Right atrium auricular region (tissue), 2 donors: ENCODE measurements at regions not wholly inside any gene's neighbourhood (a gene's known extent, or its start where the extent isn't known, plus 50 kb on each side); places are given as distances from the start of the nearest gene placed in this dataset.

Experiments
- DNase-seq: peaks from one replicate; pipeline ENCODE4 v3.0.0-alpha.2; 2019; ENCODE audit warnings: low spot score
- H3K27ac ChIP-seq, 2 donors: fragments of 200-600 bp; sonication (generic); 1 replicate in 1 of 2; 2 replicates in 1 of 2; pipeline ENCODE4 v1.5.1; 2016 to 2019
- H3K27me3 ChIP-seq, 2 donors: fragments of 200-600 bp; sonication (generic); one replicate each; pipeline versions ENCODE4 v1.5.1 to v1.6.0; 2017 to 2019
- H3K36me3 ChIP-seq: fragments of 200-600 bp; sonication (generic); one replicate; pipeline ENCODE4 v1.5.1; 2016
- H3K4me1 ChIP-seq, 2 donors: fragments of 200-600 bp; sonication (generic); one replicate each; pipeline versions ENCODE4 v1.5.1 to v1.6.0; 2017 to 2019
- H3K4me3 ChIP-seq, 2 donors: fragments of 200-600 bp; sonication (generic); 1 replicate in 1 of 2; 2 replicates in 1 of 2; pipeline ENCODE4 v1.5.1; 2017 to 2019; ENCODE audit warnings: mild to moderate bottlenecking in 1 of 2, moderate library complexity in 1 of 2
- H3K9me3 ChIP-seq, 2 donors: fragments of 200-600 bp; sonication (generic); one replicate each; pipeline ENCODE4 v1.5.1; 2019
- TF ChIP-seq, protein P1 (sequence below), 2 donors: fragments of 200-600 bp; sonication (generic); IDR thresholded peaks; one replicate each; pipeline ENCODE4 v1.5.1; 2019; ENCODE audit warnings: antibody characterized with exemption in 2 of 2

DNA sequence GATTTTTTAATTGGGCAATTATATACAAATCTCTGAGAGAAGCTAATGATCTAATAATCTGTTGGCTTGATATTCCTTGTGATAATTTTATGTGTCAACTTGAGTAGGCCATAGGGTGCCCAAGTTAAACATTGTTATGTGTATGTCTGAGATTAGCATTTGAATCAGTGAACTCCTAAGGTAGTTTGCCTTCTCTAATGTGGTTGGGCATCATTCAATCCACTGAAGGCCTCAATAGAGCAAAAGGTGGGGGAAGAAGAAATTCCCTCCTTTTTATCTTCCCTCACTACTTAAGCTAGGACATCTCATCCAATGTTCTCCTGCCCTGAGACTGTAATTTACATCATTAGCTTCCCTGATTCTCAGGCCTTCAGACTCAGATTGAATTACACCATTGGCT lies 394.5 kb downstream of the LMO4 start:
- Histone ChIP-seq H3K27me3 (no peaks in the 10 kb centered on the region), H3K4me3 (no peak overlapping the region), H3K4me1 (no peaks in the 10 kb centered on the region), H3K36me3 (no peaks in the 10 kb centered on the region), H3K27ac (no peak overlapping the region), H3K9me3 (no peaks in the 10 kb centered on the region)
- no peak for DNase-seq
- TF ChIP-seq, protein P1, sequence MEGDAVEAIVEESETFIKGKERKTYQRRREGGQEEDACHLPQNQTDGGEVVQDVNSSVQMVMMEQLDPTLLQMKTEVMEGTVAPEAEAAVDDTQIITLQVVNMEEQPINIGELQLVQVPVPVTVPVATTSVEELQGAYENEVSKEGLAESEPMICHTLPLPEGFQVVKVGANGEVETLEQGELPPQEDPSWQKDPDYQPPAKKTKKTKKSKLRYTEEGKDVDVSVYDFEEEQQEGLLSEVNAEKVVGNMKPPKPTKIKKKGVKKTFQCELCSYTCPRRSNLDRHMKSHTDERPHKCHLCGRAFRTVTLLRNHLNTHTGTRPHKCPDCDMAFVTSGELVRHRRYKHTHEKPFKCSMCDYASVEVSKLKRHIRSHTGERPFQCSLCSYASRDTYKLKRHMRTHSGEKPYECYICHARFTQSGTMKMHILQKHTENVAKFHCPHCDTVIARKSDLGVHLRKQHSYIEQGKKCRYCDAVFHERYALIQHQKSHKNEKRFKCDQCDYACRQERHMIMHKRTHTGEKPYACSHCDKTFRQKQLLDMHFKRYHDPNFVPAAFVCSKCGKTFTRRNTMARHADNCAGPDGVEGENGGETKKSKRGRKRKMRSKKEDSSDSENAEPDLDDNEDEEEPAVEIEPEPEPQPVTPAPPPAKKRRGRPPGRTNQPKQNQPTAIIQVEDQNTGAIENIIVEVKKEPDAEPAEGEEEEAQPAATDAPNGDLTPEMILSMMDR (IDR thresholded peaks at IDR 0.05): no peak

DNA sequence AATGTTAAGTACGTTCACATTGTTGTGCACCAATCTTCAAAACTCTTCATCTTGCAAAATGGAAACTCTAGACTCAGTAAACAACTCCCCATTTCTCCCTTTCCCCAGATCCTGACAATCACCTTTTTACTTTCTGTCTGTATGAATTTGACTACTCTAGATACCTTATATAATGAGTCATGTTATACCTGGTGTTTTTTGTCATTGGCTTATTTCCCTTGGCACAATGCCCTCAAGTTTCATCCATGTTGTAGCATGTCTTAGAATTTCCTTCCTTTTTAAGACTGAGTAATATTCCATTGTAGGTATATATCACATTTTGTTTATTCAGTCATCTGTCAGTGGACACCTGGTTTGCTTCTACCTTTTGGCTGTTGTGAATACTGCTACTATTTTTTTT lies 399.5 kb downstream of the LMO4 start:
- DNase-seq: no peak
- H3K4me3 ChIP-seq: no peak overlapping the region
- no peak overlapping the region for H3K27ac ChIP-seq

GRCh38 chr1:87730274-87731216 lies 401.9 kb downstream of the LMO4 start:
- no peaks in the 10 kb centered on the region for H3K9me3 ChIP-seq
- H3K36me3 ChIP-seq: no peaks in the 10 kb centered on the region
- DNase-seq: no peak
- H3K27ac ChIP-seq: no peak overlapping the region
- no peak overlapping the region for H3K4me3 ChIP-seq
- TF ChIP-seq, protein P1 (IDR thresholded peaks at IDR 0.05): no peak
- no peaks in the 10 kb centered on the region for H3K27me3 ChIP-seq
- no peaks in the 10 kb centered on the region for H3K4me1 ChIP-seq

More for the DNA sequence above, 399.5 kb downstream of the LMO4 start:
- TF ChIP-seq, protein P1 (IDR thresholded peaks at IDR 0.05): no peak
- Histone ChIP-seq H3K9me3 (no peaks in the 10 kb centered on the region), H3K36me3 (no peaks in the 10 kb centered on the region), H3K27me3 (no peaks in the 10 kb centered on the region), H3K4me1 (no peaks in the 10 kb centered on the region)

- Histone ChIP-seq H3K4me3 (no peak overlapping the region), H3K27ac (no peak overlapping the region)
Observed at GRCh38 chr1:87733386-87733785, 404.7 kb downstream of the LMO4 start.

GRCh38 chr1:87735750-87736149 lies 407.1 kb downstream of the LMO4 start:
- Histone ChIP-seq H3K27me3 (no peaks in the 10 kb centered on the region), H3K27ac (no peak overlapping the region), H3K4me1 (no peaks in the 10 kb centered on the region), H3K4me3 (no peak overlapping the region), H3K36me3 (no peaks in the 10 kb centered on the region), H3K9me3 (no peaks in the 10 kb centered on the region)
- TF ChIP-seq, protein P1 (IDR thresholded peaks at IDR 0.05): no peak
- DNase-seq: no peak

More at GRCh38 chr1:87733386-87733785, 404.7 kb downstream of the LMO4 start:
- Histone ChIP-seq H3K4me1 (no peaks in the 10 kb centered on the region), H3K36me3 (no peaks in the 10 kb centered on the region), H3K27me3 (no peaks in the 10 kb centered on the region), H3K9me3 (no peaks in the 10 kb centered on the region)
- TF ChIP-seq, protein P1 (IDR thresholded peaks at IDR 0.05): no peak
- DNase-seq: no peak
